Gastrocnemius medialis (tissue), 4 donors: ENCODE measurements at regions not wholly inside any gene's neighbourhood (a gene's known extent, or its start where the extent isn't known, plus 50 kb on each side); places are given as distances from the start of the nearest gene placed in this dataset.
A peak's percentile ranks its signal among the peaks of the same experiment; 100 is the strongest.
"Not testable (repeated sequence)": the region's sequence is repeated elsewhere in the genome, so short reads cannot be mapped to it uniquely, and the experiment has no call there.

Experiments used
- ATAC-seq, 2 donors: fragments of 150-250 bp; one replicate each; pipeline ENCODE4 v1.9.1; 2016
- DNase-seq, 2 donors: peaks; one replicate each; pipeline ENCODE4 v3.0.0-alpha.2; 2019
- H3K27ac ChIP-seq, 4 donors: fragments of 200-600 bp; sonication (generic); 1 replicate in 1 of 4; 2 replicates in 3 of 4; pipeline ENCODE4 v1.5.1; 2016 to 2018; ENCODE audit warnings: mild to moderate bottlenecking in 2 of 4, moderate library complexity in 1 of 4
- H3K27me3 ChIP-seq, 3 donors: fragments of 200-600 bp; sonication (generic) in 2 of 3; 1 replicate in 1 of 3; 2 replicates in 2 of 3; pipeline versions ENCODE4 v1.5.1 to v1.6.0; 2016 to 2019; ENCODE audit warnings: mild to moderate bottlenecking in 1 of 3, moderate library complexity in 1 of 3
- H3K36me3 ChIP-seq, 2 donors: fragments of 200-600 bp; sonication (generic) in 1 of 2; one replicate each; pipeline ENCODE4 v1.5.1; 2017 to 2018
- H3K4me1 ChIP-seq, 2 donors: fragments of 200-600 bp; sonication (generic) in 1 of 2; one replicate each; pipeline ENCODE4 v1.5.1; 2016 to 2017; ENCODE audit warnings: mild to moderate bottlenecking in 2 of 2
- H3K4me3 ChIP-seq, 4 donors: fragments of 200-600 bp; sonication (generic) in 3 of 4; 1 replicate in 1 of 4; 2 replicates in 3 of 4; pipeline ENCODE4 v1.5.1; 2016 to 2019; ENCODE audit warnings: mild to moderate bottlenecking in 2 of 4
- H3K9me3 ChIP-seq, 3 donors: fragments of 200-600 bp; sonication (generic) in 2 of 3; 1 replicate in 1 of 3; 2 replicates in 2 of 3; pipeline ENCODE4 v1.5.1; 2016 to 2019
- CTCF ChIP-seq, 5 experiments: fragments of 450-650 bp in 3 of 5; fragments of 200-600 bp in 2 of 5; sonication (generic) in 2 of 5; IDR thresholded peaks in 4 of 5; conservative IDR thresholded peaks in 1 of 5; 1 replicate in 4 of 5; 2 replicates in 1 of 5; pipeline ENCODE4 v1.5.1; 2016 to 2019; ENCODE audit warnings: antibody characterized with exemption in 5 of 5, mild to moderate bottlenecking in 3 of 5, moderate library complexity in 3 of 5
- POLR2A ChIP-seq, 2 donors: fragments of 450-650 bp; IDR thresholded peaks; one replicate each; pipeline ENCODE4 v1.6.1; 2017; ENCODE audit warnings: antibody characterized with exemption in 2 of 2, mild to moderate bottlenecking in 2 of 2, moderate library complexity in 2 of 2
- in situ Hi-C, 4 donors: fragments of 200-750 bp; cut with MboI; loops; one replicate each; pipeline versions ENCODE4 v1.15.0 to v1.8.0; 2017; ENCODE audit warnings: low sequenced_read_pairs in 4 of 4
- intact Hi-C: fragments of 100-400 bp; cut with DNase I; formaldehyde crosslinking; loops from one replicate; pipeline ENCODE4 v1.15.1; 2023; ENCODE audit warnings: low total_unique reads

DNA sequence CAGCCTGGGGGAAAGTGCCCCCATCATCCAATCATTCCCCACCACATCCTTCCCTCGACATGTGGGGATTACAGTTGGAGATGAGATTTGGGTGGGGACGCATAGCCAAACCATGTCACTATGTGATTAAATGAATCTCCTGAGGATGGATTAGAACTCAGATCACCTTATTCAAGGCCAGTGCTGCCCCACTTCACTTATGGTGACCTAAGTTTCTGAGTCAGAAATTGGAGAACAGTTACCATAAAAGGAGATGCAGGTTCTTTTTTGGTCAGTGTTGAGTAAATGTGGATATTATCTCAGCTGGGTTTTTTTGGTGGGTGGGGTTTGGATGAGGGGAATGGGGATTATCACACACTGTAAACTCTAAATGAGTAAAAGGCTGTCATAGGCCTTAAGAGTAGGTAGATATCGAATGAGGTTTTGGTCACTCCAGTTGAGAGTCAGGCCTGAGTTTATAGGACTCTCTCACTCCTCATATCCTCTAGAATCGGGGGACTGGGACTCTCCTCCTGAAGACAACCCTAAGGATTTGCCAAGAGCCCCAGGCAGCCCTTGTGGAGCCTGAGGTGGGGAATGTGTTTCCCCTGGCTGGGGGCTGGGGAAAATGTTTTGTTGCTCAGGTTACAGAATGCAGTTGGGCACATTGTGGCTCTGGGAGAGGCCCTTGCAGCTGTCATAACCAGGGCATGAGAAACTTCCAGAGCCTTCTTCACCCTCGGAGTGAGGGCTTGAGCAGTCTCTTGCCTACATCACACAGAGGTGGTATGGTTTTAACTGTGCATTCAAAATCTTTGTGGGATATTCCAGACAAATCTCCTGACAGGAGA, 213.0 kb downstream of the BAMBI start:
- Histone ChIP-seq H3K4me3 (no peak overlapping the region), H3K9me3 (no peaks in the 10 kb centered on the region), H3K27me3 (no peaks in the 10 kb centered on the region), H3K4me1 (no peaks in the 10 kb centered on the region), H3K36me3 (no peaks in the 10 kb centered on the region), H3K27ac (no peak overlapping the region)
- DNase-seq: no peak
- intact Hi-C loops (loop anchor here (5.0 kb wide), 1 partner anchor 213 kb away; the partner anchor contains the start of gene BAMBI), in situ Hi-C loops (no loop called here)
- peak; percentile 21 to 36 for ATAC-seq
- TF ChIP-seq POLR2A (IDR thresholded peaks at IDR 0.05) (no peak), CTCF (IDR thresholded peaks at IDR 0.05 in 4 of 5, conservative IDR thresholded peaks at IDR 0.05 in 1 of 5) (no peak)

DNA sequence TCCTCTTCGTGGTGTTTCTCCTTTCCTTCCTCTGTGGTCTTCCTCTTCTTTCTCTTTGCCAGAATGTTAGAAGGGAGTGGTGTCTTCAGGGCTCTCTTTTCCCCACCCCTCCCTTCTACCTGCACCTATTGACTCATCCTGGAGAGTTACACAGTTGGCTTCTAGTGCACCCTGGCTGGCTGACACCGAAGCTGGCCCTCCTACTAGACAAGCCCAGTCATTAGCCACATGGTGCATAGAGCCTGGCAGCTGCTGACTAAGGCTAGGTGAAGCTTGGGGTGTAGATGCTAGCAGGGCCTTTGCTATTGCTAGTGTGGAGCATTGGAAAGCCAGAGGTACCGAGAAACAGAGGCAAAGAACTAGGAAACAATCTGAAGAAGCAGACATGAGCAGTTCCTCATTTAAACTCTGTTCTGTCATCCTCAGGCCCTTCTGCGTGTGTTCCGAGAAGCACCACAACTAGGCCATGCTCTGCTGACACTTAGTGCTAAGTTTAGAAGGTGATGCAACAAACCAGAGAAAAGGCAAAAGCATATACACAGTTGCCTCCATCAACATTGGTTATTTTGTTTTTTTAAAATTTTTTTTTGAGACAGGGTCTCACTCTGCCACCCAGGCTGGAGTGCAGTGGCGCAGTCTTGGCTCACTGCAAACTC, 213.9 kb downstream of the BAMBI start:
- no peaks in the 10 kb centered on the region for H3K36me3 ChIP-seq
- H3K27ac ChIP-seq: no peak overlapping the region
- no peaks in the 10 kb centered on the region for H3K27me3 ChIP-seq
- H3K9me3 ChIP-seq: no peaks in the 10 kb centered on the region
- DNase-seq (peak in 1 of 2 donors; percentile 29), ATAC-seq (peak; percentile 61 to 83)
- in situ Hi-C loops (no loop called here), intact Hi-C loops (loop anchor here (5.0 kb wide), 1 partner anchor 214 kb away; the partner anchor contains the start of gene BAMBI)
- TF ChIP-seq POLR2A (IDR thresholded peaks at IDR 0.05) (no peak), CTCF (IDR thresholded peaks at IDR 0.05 in 4 of 5, conservative IDR thresholded peaks at IDR 0.05 in 1 of 5) (no peak)
- no peak overlapping the region for H3K4me3 ChIP-seq
- H3K4me1 ChIP-seq: no peaks in the 10 kb centered on the region

- no peak overlapping the region for H3K4me3 ChIP-seq
- H3K27me3 ChIP-seq: no peaks in the 10 kb centered on the region
- TF ChIP-seq CTCF (IDR thresholded peaks at IDR 0.05 in 4 of 5, conservative IDR thresholded peaks at IDR 0.05 in 1 of 5): no peak
- no peak for TF ChIP-seq POLR2A (IDR thresholded peaks at IDR 0.05)
- no peak overlapping the region for H3K27ac ChIP-seq
- no peaks in the 10 kb centered on the region for H3K36me3 ChIP-seq
- intact Hi-C loops (loop anchor here (5.0 kb wide), 1 partner anchor 216 kb away; the partner anchor contains the start of gene BAMBI), in situ Hi-C loops (no loop called here)
- no peaks in the 10 kb centered on the region for H3K4me1 ChIP-seq
- DNase-seq (no peak), ATAC-seq (no peak)
- H3K9me3 ChIP-seq: no peaks in the 10 kb centered on the region
These were observed 215.7 kb downstream of the BAMBI start for GRCh38 chr10:28892818-28893547.

- DNase-seq: no peak
- H3K4me3 ChIP-seq: no peak overlapping the region
- in situ Hi-C loops: no loop called here
- no peak for TF ChIP-seq CTCF (IDR thresholded peaks at IDR 0.05 in 4 of 5, conservative IDR thresholded peaks at IDR 0.05 in 1 of 5)
- TF ChIP-seq POLR2A (IDR thresholded peaks at IDR 0.05): no peak
- no peaks in the 10 kb centered on the region for H3K27me3 ChIP-seq
- H3K27ac ChIP-seq: no peak overlapping the region
- H3K4me1 ChIP-seq: no peaks in the 10 kb centered on the region
- H3K9me3 ChIP-seq: no peaks in the 10 kb centered on the region
- H3K36me3 ChIP-seq: no peaks in the 10 kb centered on the region
- no peak for ATAC-seq
- intact Hi-C loops: loop anchor here (5.0 kb wide), 1 partner anchor 217 kb away; the partner anchor contains the start of gene BAMBI
These were observed 216.8 kb downstream of the BAMBI start for GRCh38 chr10:28894146-28894545.

DNA sequence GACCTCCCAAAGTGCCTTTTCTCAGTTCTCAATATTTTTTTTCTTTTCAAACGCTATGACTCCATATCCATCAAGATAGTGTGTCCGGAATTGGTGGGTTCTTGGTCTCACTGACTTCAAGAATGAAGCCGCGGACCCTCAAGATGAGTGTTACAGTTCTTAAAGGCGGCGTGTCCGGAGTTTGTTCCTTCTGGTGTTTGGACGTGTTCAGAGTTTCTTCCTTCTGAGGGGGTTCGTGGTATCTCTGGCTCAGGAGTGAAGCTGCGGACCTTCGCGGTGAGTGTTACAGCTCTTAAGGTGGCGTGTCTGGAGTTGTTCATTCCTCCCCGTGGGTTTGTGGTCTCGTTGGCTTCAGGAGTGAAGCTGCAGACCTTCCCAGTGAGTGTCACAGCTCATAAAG, 218.3 kb downstream of the BAMBI start:
- DNase-seq, H3K27me3 ChIP-seq, ATAC-seq, H3K4me3 ChIP-seq, intact Hi-C loops, H3K27ac ChIP-seq, in situ Hi-C loops, H3K36me3 ChIP-seq, H3K9me3 ChIP-seq, H3K4me1 ChIP-seq: not testable (repeated sequence)

- DNase-seq, H3K4me3 ChIP-seq, ATAC-seq, H3K4me1 ChIP-seq, H3K27me3 ChIP-seq, H3K27ac ChIP-seq, intact Hi-C loops, in situ Hi-C loops, H3K36me3 ChIP-seq, H3K9me3 ChIP-seq: not testable (repeated sequence)
These were observed 219.6 kb downstream of the BAMBI start for GRCh38 chr10:28896791-28897409.
